ENCODE measurements at regions not wholly inside any gene's neighbourhood (a gene's known extent, or its start where the extent isn't known, plus 50 kb on each side); places are given as distances from the start of the nearest gene placed in this dataset.
"Not testable (repeated sequence)": the region's sequence is repeated elsewhere in the genome, so short reads cannot be mapped to it uniquely, and the experiment has no call there.

DNA sequence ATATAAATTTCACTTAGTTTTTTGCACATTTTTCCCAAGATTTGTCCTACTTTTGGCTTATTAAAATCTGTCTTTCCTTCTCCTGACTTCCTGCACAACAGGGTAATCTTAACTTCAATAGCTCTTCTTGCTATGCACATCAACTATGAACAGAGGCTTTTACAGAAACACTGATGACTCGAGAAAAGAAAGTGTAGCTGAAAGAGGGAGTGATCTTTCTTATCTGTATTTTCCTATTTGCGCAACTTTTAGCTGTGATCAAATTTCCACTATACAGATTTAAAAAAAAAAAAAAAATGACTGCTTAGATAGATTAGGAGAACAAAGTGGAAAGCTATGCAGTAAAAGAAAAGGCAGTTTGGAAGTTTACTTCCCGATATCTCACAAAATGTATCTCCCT, 406.9 kb downstream of the LIG4 start:
- DNase-seq, result no peak

DNA sequence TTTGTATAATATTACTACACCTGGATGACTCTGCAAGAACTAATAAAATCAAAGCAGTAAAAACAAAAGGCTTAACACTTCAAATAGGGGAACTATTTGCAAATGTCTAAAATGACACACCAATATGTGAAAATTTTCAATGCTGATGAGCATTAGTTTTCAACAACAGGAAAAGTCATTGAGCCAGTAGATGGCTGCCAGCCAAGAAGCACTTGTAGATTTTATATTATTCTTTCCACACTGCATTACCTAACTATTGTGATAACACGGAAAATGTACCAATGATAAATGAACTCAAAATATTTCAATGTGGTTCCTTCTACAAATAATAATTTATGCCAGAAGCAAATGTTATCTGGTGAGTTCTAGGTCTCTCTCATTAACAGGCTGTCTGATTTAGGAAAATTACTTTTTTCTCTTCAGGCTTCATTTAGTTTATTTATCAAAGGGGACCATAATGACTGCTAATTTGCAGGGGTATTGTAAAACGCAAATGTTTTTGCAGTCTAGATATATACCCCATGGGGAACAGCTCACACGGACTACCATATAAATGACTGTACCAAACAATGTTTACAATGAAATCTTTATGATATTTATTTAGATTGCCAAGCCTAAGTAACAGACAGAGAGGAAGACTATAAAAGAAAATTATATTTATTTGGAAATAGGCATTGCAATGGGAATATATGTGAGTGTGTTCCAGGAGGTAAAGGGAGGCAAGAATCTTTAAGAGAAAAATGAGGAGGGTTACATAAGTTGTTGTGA, 407.8 kb downstream of the LIG4 start:
- DNase-seq, result no peak

DNA sequence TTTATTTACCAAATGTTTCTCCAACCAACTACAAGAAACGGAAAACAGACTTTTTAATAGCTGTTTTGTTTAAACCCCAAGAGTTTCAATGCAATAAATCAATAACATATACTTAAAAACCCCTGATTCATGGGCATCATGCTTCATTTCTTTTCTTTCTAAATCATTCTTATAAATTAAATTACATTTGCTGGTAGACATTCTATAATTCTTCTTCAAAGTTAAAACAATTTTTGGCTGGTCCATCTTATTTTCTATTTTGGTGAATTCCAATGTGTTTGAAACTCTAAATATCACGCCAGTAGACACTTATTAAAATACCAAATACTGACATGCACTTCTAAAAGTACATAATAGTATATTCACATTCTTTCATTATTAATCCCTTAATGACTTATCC, 408.6 kb downstream of the LIG4 start:
- no peak for DNase-seq

DNA sequence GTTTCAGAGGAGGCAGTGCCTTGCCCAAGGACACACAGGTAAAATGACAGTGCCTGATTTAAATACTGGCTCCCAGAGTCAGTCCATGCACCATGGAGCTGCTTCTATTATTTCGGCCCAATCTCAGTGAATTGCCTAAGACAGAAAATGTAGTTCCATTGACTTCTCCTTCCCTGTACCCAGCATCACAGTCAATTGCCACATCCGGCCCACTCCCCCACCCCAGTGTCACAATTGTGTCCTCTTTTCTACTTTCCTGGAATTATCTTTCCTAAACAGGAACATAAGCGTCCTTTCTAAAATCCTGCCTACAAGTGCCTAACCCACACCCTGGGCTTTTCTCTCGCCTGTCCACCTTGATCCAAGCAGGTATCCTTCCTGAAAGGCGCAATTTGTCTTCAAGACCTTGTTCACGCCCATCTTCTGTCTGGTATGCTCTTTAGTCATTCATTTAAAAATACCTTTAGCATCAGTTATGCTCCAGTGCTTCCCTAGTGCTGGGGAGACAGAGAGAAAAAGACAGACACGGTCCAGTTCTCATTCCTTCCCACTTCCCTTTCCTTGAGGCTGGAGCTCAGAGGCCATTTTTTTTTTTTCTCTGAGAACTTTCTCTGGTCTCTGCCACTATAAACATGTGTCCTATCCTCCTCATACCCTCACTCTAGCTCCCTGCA, 411.4 kb downstream of the LIG4 start:
- no peak for DNase-seq

DNA sequence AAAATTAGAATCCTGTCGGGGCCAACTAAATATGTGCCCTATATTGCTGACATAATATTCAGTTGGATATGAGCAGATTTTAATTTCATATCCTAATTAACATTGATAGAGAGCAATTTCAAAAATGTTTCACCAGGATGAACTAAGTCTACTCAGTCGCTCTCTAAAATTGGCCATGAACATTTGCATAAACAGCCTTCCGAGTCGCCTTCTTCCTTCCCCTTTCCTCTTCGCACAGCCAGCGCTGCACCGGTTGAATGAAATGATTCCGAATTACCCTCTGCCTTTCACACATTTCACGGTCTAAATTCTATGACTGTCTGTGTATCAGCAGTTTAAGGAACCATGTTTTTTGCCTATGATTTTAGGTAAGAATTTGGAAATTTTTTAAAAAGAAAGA, 413.7 kb downstream of the LIG4 start:
- no peak for DNase-seq

DNA sequence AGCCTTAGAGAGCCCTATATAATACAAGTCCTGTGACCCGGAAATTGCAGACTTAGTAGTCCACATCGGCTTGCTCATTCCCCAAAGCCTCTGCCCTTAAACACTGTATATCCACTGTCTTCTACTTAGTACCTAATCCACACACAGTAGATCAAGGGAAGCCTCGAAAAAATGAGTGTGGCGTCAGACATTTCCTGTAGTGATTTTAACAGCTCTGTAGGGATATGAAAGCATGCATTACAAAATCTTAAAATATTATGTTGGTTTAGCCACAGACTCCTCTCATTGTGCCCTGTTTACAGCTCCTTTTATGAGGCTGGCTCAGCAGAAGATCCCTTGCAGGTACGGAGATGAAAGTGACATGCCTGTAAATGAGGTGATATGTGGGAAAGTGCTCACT, 416.3 kb downstream of the LIG4 start:
- no peak for DNase-seq

DNA sequence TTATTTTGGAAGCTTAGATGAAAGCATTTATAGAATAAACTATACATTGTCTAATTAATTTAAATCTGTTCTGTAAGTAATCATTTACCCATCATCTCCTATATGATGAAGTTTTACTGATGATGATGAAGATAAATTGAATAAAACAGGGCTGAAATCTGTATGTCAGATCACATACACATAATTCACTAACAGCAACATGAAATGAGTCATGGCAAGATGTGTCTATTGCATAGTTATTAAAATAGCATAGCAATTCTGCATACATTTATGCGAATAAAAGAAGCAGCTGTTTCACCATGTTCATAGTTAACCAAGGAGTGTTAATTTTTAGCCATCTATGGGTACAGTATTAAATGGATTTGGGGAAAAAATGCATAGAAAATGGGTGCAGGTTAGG, 424.9 kb downstream of the LIG4 start:
- no peak for DNase-seq

DNA sequence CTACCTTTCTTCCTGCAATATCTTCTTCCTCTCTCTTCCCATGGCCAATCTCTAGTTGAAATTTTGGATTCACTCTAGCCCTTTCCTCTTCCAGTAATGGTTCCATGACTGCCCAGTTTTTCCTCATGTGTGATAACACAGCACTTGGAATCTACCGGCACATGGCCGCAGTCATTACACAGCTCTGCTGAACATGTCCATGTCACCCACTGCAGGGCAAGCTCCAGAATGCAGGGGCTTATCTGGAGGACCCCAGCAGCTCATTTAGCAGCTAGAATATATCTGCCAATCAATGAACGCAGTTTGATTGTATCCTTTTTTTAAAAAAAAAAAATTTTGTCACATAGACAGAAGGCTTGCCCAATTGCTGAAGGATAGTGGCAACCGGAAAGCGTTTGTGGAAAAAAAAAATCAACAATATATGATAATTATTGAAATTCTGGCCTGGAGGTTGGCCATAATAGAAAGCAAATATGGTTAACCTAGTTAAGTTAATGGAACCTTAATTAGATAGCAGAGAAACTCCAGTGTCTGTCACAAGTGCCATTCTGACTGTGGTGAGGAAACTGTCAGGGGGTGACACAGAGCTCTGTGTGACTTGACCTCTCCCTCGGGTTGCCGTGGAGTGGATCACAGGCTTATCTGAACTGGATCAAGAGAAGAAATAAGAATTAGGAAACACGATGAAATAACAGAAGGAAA, 426.7 kb downstream of the LIG4 start:
- no peak for DNase-seq

DNA sequence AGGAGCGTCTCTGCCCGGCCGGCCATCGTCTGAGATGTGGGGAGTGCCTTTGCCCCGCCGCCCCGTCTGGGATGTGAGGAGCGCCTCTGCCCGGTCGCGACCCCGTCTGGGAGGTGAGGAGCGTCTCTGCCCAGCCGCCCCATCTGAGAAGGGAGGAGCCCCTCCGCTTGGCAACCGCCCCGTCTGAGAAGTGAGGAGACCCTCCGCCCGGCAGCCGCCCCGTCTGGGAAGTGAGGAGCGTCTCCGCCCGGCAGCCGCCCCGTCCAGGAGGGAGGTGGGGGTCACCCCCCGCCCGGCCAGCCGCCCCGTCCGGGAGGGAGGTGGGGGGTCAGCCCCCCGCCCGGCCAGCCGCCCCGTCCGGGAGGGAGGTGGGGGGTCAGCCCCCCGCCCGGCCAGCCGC, 432.7 kb downstream of the LIG4 start:
- DNase-seq, result not testable (repeated sequence)

DNA sequence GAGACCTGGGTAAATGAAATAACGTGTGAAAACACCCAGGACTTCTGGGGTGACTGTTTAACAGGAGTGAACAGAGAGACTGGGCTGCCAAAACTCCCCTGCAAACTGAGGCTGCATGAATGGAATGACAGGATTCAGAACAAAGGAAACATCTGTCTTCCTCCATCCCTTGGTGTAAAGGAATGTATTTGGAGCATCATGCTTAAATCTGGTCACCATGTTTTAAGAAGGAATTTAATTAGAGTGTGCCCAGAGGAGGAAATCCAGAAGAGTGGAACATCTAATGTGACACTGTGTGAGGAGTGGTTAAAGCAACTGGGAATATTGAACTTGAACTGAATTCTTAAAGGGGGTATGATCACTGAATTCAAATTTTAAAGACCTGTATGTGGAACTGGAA, 437.2 kb downstream of the LIG4 start:
- DNase-seq, result no peak

DNA sequence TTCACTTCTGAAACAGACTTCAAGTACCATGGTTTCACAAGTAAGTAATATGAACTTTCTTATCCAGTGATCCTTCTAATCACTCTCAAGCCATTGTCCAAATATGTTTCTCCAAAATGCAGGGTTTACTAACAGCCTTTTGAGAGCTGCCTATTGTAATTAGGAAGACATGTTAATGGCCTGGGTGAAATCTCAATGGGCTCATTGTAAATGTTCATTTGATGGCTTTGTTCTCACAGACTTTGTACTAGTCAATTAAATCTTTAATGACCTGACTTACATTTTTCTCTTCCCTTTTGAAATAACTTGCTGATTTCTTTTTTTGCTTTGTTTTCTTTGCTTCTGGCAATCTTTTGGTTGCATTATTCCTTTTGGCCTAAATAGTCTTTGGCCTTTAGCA, 444.8 kb downstream of the LIG4 start:
- DNase-seq, result no peak

DNA sequence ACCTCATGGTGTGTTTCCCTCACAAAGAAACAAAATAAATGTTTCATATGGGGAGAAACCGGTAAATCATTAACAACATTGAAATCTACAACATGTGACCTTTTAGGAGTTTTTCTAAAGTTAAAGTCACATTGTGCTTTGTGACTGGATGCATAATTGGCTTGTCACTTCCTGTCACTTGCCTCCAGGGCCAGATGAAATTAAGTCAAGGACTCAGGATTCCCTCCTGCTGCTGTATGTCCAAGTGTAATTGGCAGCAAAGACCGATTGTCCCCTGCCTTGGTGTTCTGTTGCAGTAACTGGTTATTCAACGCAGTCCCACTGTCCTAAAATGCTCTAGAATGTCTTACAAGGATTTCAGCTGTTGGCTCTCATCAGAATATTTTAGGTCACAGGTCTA, 448.2 kb downstream of the LIG4 start:
- no peak for DNase-seq

DNA sequence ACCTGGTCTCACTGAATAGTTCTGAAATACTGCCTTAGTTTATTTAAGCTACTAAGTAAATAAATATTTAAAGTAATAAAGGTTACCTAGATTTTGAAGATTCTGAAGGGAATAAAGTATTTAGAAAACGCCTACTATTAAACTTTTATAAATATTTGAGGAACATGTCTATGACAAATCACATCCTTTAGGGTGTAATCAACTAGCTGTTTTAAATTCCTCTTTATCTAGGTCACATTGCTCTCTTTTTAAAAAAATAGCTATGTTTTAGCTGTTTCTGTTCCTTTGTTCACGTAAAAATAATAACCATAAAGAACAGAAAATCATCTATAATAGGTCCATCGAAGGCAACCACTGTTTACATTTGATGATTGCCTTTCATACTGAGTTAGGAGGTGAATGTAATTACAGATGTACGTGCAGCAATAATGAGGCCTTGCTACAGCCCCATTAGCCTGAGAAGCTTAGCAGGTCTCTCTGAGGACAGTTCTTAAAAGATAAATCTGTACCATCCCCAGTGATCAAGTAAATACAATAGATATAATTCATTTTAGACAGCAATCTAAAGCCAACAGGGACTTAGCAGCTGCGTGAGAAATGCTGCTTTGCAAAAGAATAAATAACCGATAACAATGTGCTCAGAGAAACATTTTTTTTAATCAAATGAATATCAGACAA, 449.5 kb downstream of the LIG4 start:
- DNase-seq, result no peak

DNA sequence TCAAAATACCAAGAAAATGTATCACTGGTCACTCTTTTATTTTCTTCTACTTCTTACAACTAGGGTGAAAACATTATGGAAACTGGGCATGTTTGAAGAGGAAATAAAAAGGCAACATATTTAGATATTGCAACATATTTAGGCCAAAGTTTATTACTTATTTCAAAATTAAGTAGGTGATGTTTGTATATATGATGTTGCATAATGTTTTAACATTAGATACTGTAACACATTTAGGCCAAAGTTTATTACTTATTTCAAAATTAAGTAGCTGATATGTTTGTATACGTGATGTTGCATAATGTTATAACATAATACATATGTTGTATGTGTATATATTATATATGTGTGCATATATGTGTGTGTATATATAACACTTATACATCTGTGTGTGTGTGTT, 451.3 kb downstream of the LIG4 start:
- no peak for DNase-seq

DNA sequence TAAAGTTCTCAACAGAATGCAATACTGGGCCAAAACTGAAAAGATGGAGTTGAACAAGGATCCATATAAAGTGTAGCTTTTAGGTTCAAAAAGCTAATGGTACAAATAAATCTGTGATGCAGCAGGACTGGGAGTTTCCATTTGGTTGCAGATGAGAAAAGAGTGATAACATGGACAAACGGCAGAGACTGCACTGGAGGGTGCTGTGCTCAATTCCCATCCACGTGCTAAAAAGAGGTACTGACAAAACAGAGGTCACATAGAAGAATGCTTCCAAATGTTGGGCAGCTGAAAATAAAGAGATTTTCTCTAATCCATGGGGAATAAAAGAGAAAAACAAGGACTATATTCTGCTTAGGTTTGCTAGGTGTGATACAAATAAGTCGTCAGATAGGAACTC, 461.6 kb downstream of the LIG4 start:
- no peak for DNase-seq

DNA sequence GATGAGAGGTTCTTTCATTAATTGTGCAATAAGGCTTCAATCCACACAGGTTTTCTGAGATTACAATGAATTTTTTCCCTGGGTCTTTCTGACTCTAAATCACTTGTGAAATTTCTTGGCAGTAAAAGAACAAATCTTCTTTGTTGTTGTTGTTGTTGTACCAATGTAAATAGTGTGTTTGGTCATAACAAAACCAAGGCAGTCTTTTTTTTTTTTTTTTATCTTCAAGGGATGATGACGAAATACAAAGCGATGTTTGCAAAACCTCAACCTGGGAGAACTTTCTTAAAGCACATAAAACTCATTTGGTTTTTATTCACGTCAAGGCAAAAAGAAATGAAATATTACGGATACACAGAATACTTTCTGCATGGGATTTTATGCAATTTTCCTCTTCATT, 462.0 kb downstream of the LIG4 start:
- DNase-seq, result no peak

DNA sequence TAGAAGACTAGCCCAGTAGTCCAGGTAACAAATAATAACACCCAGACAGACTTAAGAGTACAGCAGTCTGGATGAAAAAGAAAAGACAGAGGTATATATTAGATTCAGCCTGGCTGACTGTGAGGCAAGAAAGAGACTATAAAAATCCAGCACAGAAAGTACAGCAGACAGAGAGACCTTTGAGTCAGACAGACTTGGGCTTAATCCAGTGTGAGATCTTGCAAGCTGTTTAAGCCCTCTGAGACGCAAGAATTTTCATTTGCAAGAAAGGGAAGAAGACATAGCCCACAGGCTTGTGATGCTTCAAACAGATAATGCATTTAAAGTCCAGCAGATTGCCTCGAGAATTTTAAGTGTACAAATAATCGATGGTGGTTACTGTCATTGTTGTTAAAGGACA, 471.4 kb downstream of the LIG4 start:
- DNase-seq, result no peak

DNA sequence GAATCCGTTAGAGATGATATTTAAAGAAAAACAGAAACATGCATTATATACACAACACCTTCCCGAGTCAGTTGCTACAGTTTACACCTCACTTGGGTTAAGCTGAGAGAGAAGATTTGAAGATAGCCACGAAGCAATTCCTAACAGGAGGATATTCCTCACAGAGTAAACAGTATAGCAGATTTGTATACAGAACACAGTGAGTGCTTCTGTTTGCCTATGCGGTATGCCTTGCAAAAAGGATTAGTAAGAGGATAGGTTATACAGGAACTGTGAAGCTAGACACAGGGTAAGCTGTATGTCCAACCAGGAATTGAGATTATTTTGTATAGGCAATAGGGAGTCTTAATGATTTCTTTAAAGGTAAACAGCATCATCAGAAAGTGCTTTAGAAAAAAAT, 471.8 kb downstream of the LIG4 start:
- no peak for DNase-seq

DNA sequence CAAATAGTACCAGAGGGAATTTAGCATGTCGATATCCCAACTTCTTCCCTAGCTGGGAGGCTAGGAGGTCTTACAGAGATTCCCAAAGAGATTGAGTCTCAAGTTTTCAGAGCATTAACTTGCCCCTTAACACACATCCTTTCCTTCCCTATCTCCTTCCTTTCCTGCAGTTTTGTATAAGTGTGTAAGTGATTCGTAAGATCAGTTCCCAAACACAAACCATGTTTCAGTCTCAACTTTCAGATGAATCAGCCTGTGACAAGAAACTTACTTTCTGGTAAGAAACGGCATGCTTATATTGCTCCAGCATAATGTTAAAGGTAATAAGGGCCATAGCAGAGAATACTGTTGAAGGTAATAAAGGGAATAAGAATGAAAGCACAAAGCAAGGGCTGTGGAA, 472.2 kb downstream of the LIG4 start:
- no peak for DNase-seq

DNA sequence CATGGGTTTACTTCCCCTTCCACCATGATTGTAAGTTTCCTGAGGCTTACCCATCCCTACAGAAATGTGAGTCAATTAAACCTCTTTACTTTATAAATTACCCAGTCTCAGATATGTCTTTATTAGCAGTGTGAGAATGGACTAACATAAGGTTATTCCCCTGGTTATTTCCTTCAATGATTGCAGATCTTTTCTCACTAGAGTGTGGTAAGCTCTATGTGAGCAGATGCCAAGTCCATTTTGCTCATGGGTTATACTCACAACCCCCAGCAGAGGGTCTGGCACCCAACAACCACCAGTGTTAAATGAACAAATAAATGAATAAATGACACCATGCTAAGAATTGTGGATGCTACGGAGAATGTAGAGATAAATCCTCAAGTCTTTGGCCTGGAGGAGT, 472.8 kb downstream of the LIG4 start:
- no peak for DNase-seq

DNA sequence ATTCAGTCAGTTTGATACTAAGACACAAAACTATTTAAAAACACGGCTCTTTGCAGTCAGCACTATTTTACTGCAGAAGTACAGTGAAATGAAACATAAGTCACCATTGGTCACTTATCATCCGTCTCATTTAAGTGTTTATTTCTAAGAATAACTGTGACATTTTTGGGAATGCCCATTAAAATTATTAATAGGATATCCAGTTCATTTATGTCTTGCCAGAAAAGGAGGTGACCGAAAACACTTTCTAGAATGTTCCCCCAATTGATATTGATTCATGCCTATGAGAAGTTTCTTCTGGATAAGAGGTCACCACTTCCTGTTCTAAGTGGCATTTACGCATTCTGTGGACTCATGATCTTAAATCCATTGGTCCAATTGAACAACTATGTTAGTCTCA, 477.3 kb downstream of the LIG4 start:
- DNase-seq, result no peak

DNA sequence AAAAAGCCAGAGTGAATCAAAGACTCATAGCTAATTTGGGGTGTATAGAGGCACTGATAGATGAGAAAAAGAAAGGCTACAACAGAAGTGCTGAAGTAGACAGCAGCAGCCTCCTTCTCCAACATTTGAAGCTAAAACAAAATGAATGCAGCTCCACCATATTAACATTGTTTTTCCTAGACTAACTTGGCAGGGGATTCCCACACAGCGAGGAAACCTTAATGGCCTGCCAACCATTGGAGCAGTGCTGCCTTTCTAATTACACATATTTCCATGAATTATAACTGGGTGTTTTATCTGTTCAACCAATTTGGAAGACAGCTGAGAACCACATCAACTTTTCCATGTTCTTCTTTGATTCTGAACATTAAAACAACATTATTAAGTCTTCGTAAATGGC, 478.6 kb downstream of the LIG4 start:
- no peak for DNase-seq

DNA sequence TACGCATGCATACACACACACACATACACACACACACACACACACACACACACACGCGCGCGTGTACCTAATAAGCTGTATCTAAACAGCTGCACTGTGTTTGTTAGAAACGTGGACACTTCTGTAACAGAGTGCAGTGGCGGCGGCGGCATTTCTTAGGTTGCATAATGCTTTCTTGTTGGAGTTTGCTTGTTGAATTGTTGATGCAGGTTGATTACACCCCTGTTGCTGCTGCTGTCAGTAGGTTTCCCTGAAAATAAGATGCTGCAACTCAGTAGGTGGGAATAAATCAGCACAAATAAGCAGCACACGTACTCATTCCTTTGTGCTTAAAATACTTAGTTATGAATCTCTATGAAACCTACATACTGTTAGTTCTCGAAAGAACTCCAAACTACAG, 479.2 kb downstream of the LIG4 start:
- no peak for DNase-seq

Measured in activated naive CD4-positive, alpha-beta T cell (primary cell).